K562 (cell line): ENCODE measurements at regions not wholly inside any gene's neighbourhood (a gene's known extent, or its start where the extent isn't known, plus 50 kb on each side); places are given as distances from the start of the nearest gene placed in this dataset.

ENCODE experiments used
- CBX8 ChIP-seq: fragments of 200-600 bp; sonication (generic); IDR thresholded peaks from 2 replicates; pipeline ENCODE4 v1.6.1; 2012; ENCODE audit warnings: borderline replicate concordance, mixed run types, low read depth, mild to moderate bottlenecking, moderate library complexity, mixed read lengths, low read length, control low read depth, inconsistent platforms; ENCODE audit not compliant: poor library complexity, severe bottlenecking; ENCODE audit errors: extremely low read depth
- ZNF316 ChIP-seq: fragments of 450-650 bp; IDR thresholded peaks from 2 replicates; pipeline ENCODE4 v1.6.1; 2016

- TF ChIP-seq ZNF316 (no peak), CBX8 (no peak)
Measured at GRCh38 chr2:146351689-146352088, 1493.1 kb upstream of the ACVR2A start.
